GM18505 (cell line): ENCODE measurements at regions not wholly inside any gene's neighbourhood (a gene's known extent, or its start where the extent isn't known, plus 50 kb on each side); places are given as distances from the start of the nearest gene placed in this dataset.

ENCODE experiments used
- ATAC-seq: cut with Tn5 transposase; IDR thresholded peaks from one replicate; pipeline ENCODE4 v1.9.1; 2021; ENCODE audit not compliant: unreplicated experiment
- POLR2A ChIP-seq: IDR thresholded peaks from 4 replicates; pipeline ENCODE4 v1.6.1; 2011; ENCODE audit warnings: borderline replicate concordance; ENCODE audit not compliant: insufficient read depth, insufficient read length; ENCODE audit errors: extremely low read depth

DNA sequence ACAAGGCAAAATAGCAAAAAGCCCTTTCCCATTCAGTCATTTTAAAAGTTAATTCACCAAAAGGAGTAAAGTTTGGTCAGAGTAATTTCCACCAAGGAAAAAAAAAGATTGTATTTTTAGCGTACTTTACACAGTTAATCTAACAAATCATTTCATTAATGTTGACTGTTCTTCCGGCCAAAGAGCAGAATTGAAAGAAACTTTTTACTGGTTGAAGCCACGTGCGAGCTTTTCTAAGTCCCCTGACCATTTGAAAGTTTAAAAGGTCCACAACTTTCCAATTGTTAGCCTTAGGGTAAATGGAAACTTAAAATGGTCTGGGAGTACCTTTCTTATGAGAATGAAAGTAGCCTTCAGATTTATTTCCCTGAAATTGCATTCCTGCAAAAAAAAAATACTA lies 296.7 kb downstream of the ARL4A start:
- no peak for ATAC-seq
- TF ChIP-seq POLR2A: no peak

DNA sequence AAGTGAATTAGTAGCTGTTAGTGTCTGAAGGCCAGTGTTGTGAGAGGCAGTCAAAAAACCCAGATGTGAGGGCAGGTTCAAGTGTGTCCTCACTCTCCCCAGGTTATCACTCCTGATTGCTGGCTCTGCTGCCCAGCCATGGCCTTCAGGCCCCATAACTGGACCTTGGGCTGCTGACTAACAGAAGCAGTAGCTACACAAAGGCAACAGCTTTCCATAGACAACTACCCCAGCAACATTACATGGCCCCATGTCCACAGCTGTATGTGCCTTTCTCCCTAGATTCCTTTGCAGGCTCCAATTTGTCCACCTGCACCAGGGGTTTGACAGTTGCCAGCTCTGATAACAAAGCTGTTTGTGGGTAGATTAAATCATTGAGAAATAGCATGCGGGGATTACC lies 297.8 kb downstream of the ARL4A start:
- ATAC-seq: no peak
- TF ChIP-seq POLR2A: no peak

DNA sequence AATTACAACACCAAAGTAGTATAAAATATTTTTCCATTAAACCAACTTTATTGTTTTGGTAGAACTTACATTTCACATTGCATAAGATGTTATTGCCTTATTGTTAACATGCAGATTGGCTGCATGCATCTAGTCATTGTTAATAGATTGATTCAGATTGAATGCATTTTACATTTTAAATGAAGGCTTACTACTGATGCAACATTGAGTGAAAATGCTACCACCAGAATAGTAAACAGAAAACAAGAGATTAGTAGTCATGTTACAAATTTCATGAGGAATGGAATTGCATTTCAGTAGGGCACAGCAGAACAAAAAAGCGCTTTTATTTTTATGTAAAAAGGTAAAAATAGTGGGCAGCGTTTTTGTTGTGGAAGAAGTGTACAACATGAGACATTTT lies 298.3 kb downstream of the ARL4A start:
- no peak for TF ChIP-seq POLR2A
- no peak for ATAC-seq

DNA sequence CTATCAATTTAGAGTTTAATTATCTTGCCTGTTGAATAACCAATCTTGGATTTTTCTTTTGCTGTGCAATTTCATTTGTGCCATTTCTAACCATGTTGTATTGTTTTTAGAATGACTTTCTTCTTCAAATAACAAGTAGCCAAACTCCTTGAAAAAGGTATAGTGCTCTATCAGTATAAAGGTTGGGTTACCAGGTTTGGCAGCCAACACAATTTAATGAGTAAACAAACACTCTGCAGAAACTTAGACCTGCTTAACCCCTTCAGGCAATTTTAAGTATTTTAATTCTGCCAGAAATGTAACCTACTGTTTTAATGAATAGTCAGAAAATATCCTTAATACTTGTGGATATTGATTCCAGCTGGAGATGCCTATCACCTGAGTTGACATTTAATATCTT lies 299.8 kb downstream of the ARL4A start:
- no peak for ATAC-seq
- TF ChIP-seq POLR2A: no peak

DNA sequence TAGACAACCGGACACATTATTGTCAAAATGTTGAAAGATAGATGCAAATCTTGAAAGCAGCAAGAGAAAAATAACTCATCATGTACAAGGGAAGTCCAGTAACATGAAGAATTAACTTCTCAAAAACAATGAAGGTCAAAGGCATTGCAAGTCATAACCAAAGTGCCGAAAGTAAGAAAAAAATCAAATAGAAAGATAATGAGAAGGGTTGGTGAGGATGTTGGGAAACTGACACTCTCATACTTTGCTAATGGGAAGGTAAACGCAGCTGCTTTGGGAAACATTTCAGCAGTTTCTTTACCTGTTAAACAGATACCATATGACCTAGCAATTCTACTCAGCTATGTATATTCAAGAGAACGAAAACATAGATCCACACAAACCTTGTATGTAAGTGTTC lies 303.0 kb downstream of the ARL4A start:
- no peak for TF ChIP-seq POLR2A
- no peak for ATAC-seq

DNA sequence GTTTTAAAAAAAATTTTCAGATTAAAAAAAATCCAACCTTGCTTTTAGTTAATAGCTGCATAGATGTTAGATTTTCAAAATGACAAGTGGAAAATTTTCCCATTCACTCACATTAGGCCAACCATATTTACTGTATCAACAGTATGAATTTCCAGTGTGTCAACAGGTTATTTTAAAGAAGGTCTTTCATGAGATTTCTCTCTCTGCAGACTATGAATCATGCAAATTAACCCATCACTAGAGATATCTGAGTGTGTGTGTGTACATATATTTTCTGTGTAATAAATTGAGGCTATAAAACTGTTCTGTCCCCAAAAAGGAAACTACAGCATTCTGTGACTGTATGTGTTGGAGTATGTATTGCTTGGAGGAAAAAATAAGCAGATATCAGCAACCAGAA lies 305.6 kb downstream of the ARL4A start:
- ATAC-seq: no peak
- no peak for TF ChIP-seq POLR2A

DNA sequence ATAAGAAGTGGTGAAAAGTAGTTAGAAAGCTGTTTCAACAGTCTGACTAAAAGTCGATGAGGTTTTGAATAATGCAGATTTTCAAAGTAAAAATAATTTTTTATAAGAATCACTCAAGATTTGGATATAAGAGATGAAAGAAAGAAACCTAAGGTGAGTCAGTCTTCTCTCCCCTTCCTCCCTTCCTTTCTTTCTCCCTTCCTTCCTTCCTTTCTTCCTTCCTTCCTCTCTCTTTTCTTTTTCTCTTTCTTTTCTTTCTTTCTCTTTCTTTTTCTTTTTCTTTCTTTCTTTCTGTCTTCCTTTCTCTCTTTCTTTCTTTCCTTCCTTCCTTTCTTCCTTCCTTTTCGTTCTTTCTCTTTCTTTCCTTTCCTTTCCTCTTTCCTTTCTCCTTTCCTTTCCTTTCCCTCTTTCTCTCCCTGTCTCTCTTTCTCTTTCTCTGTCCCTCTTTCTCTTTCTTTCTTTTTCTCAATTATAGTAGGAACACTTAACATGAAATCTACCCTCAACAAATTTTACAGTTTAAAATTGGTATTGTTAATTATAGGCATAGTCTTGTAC lies 308.6 kb downstream of the ARL4A start:
- TF ChIP-seq POLR2A: no peak
- ATAC-seq: no peak

DNA sequence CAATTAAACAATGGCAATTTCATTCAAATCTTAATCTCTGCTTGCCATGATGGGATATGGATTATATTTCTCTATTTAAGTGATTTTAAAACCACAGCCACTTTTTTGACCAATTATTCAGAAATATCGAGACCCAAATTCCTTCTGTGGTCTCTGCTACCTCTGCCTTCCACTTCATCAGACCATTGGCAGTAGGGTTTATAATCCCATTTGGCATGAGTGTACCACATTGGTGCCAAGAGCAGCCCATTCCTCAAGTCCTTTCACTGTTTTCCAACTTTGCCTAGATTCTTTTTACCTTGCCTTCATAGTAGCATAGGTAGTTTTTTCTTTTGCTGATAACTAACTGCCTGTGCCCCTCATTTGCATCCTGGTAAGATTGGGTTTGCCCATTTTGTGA lies 319.9 kb downstream of the ARL4A start:
- no peak for ATAC-seq
- TF ChIP-seq POLR2A: no peak

DNA sequence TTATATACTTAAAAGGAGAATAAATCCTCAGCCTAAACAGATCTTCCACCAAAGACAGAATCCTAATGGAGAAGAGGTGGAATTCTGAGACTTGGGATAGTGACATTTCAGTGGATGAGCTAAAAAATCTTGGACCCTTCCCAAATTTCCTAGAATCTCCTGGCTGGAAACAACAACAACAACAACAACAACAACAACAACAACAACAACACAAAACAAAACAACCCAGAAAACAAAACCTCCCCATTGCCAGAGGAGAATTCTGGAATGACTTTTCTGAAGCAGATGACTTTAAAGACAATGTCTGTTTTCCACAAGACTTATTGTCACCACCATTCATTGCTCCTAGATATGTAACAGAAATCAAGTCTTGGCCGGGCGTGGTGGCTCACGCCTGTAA lies 322.1 kb downstream of the ARL4A start:
- TF ChIP-seq POLR2A: no peak
- no peak for ATAC-seq

DNA sequence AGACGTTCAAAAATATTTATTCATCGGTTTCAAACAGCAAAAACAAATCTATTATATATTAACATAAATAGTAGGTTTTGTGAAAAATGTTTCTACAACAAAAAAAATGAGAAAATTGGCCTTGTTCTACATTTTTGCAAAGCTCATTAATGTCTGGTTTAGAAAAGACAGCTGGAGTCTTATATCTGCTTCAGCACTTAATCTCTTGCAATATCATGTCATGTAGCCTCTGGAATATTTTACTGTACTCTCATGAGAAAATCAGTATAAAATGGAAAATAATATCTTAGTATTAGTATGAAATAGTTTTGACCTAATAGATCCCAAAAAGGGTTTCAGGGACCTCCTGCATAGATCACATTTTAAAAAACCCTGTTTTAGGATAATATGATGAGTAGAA lies 326.6 kb downstream of the ARL4A start:
- TF ChIP-seq POLR2A: no peak
- no peak for ATAC-seq

DNA sequence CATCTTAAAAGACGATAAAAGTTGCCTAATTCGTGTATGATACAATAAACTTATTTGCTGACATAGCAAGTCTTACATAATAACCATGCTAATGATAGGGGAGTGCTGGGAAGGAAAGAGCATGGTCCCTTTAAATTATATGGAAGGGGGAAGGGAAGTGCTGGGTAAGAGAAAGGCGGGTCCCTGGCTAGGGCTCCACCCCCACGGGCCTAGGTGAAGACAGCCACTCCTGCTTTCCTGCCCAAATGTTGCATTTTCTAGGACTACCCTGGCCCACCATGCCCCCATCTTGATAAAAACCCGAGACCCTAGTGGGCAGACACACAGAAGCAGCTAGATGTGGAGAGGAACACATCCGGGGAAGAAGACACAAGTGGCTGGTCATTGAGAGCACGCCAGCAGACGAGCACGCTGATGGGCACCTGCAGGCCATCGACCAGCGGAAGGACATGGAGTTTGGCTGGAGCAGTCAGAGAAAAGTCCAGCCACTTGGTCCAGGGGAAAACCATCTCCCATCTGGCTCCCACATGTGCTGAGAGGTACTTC lies 328.7 kb downstream of the ARL4A start:
- no peak for ATAC-seq
- no peak for TF ChIP-seq POLR2A

DNA sequence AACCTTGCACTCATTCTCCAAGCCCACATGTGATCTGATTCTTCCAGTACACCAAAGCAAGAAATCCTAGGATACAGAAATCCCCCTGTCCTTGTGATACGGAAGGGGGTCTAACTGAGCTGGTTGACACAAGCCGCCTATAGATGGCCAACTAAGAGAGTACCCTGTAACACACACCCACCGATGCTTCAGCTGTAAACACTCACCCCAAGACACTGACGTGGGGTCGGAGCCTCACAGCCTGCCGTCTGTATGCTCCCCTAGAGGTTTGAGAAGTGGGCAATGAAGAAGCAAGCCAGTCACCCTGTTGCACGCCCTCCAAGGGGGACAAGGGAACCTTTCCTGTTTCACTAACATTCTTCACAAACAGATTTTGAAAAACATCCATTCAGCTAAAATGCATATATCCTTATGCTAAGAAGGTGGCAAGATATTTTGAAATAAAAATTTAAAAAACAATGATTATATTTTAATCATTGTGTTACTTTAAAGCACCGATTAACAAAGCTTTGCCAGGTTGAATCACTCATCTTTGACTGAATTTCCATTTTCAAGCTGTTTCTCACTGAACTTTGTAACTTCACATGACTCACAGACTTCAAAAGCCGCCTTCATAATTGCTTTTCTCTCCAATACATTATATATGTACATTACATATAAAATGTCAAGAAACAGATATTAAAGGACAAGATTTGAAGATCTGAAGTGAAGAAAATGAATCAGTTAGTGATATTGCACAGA lies 329.3 kb downstream of the ARL4A start:
- ATAC-seq: no peak
- no peak for TF ChIP-seq POLR2A

DNA sequence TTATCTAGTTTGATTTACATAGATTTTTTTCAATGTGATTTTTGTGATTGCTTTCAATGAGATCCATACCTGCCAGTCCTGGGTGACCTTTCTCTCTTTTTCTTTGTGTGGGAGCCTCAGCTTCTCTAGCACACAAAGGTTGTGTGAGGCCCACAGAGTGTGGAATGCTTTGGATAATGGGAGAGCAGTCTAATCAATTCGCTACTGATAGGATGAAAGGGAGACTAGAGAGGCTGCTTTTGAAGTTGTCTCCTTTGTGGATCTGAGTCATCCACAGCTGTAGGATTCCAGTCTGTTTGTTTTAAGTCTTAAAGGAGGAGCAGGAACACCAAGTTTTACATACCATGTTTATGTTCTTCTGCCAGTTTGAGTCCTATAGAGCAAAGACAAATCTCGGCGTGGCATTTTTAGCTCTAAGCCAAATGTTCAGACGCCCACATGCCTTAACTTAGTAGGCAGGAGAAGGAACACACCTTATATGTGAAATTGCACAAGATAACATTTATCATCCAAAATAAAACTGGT lies 330.0 kb downstream of the ARL4A start:
- TF ChIP-seq POLR2A: no peak
- ATAC-seq: no peak

DNA sequence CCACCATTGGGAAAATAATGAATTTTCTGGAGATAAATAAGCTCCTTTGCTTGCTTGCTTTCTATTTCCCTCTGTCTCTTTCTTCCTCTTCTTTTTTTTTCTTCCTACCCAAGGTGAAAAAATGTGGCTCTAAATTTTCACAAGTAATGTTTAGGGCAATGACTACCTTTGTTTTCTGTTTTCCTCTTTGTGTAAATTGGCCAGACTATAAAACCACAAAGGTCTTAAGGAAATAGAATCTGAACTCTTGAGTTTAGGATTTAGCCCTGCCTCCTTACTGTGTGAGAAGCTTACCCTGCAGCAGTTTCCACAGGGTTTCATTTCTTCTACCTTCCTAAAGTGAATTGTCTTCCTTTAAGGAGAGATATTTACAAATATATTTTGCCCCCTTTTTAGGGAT lies 330.4 kb downstream of the ARL4A start:
- ATAC-seq: no peak
- no peak for TF ChIP-seq POLR2A
